Esophagus squamous epithelium (tissue), 5 donors: ENCODE measurements at regions not wholly inside any gene's neighbourhood (a gene's known extent, or its start where the extent isn't known, plus 50 kb on each side); places are given as distances from the start of the nearest gene placed in this dataset.
"Not testable (repeated sequence)": the region's sequence is repeated elsewhere in the genome, so short reads cannot be mapped to it uniquely, and the experiment has no call there.

Experiments used
- DNase-seq: peaks from one replicate; lab custom pipeline; 2025; lab: John Stamatoyannopoulos, UW
- H3K27ac ChIP-seq, 4 donors: fragments of 200-600 bp; sonication (generic); one replicate each; pipeline ENCODE4 v1.5.1; 2016 to 2019; ENCODE audit warnings: mild to moderate bottlenecking in 1 of 4
- H3K27me3 ChIP-seq, 4 donors: fragments of 200-600 bp; sonication (generic); 1 replicate in 3 of 4; 2 replicates in 1 of 4; pipeline versions ENCODE4 v1.5.1 to v1.6.0; 2017 to 2021; ENCODE audit warnings: antibody characterized with exemption in 1 of 4
- H3K36me3 ChIP-seq, 3 donors: fragments of 200-600 bp; sonication (generic); one replicate each; pipeline ENCODE4 v1.5.1; 2016 to 2019
- H3K4me1 ChIP-seq, 3 donors: fragments of 200-600 bp; sonication (generic); one replicate each; pipeline ENCODE4 v1.5.1; 2017 to 2019
- H3K4me3 ChIP-seq, 4 donors: fragments of 200-600 bp; sonication (generic); 1 replicate in 3 of 4; 2 replicates in 1 of 4; pipeline ENCODE4 v1.5.1; 2016 to 2019; ENCODE audit warnings: mild to moderate bottlenecking in 2 of 4, moderate library complexity in 1 of 4
- H3K9me3 ChIP-seq, 3 donors: fragments of 200-600 bp; sonication (generic); one replicate each; pipeline ENCODE4 v1.5.1; 2016 to 2019
- POLR2A ChIP-seq, 4 donors: fragments of 450-650 bp; IDR thresholded peaks; one replicate each; pipeline ENCODE4 v1.6.1; 2017; ENCODE audit warnings: antibody characterized with exemption in 4 of 4, mild to moderate bottlenecking in 4 of 4, moderate library complexity in 3 of 4
- WGBS, 2 donors: methylation state at CpG; one replicate each; pipeline ENCODE4 v1.1.5; 2018; 5-methylcytosine and 5-hydroxymethylcytosine counted together
- intact Hi-C: fragments of 100-400 bp; cut with DNase I; formaldehyde crosslinking; loops from one replicate; pipeline ENCODE4 v1.15.0; 2022
- TF ChIP-seq, protein P1 (sequence below), 6 experiments: fragments of 450-650 bp in 4 of 6; fragments of 200-600 bp in 2 of 6; sonication (generic) in 2 of 6; IDR thresholded peaks; one replicate each; pipeline ENCODE4 v1.5.1; 2016 to 2019; ENCODE audit warnings: antibody characterized with exemption in 6 of 6, mild to moderate bottlenecking in 4 of 6, moderate library complexity in 4 of 6
- donor health status: DM: yes; HTN: yes; CAD: no.

DNA sequence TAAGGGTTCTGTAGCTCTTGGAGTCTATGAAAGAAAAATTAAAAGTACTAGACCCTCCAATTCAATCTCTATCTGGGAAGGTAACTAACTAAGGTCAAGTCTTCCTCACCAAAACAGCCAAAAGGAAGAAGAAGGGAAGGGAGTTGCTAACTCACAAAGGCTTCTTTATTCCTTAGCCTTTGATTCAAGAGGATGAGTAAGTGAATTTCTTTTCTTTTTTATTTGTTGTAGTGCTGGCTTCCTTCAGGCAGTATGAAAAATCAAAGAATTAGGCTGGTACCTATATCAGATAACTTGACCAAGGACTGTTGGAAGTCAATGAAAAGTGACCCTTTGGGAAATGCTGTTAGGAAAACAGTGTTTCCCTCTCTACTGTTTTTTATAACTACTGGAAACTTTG, 144.4 kb upstream of the NRIP1 start:
- DNase-seq: no peak
- no peaks in the 10 kb centered on the region for H3K27me3 ChIP-seq
- H3K9me3 ChIP-seq: no peaks in the 10 kb centered on the region
- no peak for TF ChIP-seq POLR2A (IDR thresholded peaks at IDR 0.05)
- TF ChIP-seq, protein P1, sequence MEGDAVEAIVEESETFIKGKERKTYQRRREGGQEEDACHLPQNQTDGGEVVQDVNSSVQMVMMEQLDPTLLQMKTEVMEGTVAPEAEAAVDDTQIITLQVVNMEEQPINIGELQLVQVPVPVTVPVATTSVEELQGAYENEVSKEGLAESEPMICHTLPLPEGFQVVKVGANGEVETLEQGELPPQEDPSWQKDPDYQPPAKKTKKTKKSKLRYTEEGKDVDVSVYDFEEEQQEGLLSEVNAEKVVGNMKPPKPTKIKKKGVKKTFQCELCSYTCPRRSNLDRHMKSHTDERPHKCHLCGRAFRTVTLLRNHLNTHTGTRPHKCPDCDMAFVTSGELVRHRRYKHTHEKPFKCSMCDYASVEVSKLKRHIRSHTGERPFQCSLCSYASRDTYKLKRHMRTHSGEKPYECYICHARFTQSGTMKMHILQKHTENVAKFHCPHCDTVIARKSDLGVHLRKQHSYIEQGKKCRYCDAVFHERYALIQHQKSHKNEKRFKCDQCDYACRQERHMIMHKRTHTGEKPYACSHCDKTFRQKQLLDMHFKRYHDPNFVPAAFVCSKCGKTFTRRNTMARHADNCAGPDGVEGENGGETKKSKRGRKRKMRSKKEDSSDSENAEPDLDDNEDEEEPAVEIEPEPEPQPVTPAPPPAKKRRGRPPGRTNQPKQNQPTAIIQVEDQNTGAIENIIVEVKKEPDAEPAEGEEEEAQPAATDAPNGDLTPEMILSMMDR (IDR thresholded peaks at IDR 0.05): no peak
- H3K27ac ChIP-seq: peak overlapping the region in 1 of 4 donors; percentile 60
- intact Hi-C loops: no loop called here
- peaks cover 8 to 29% (median 9%) of the 10 kb centered on the region in 3 donors for H3K4me1 ChIP-seq
- H3K4me3 ChIP-seq: no peak overlapping the region
- no peaks in the 10 kb centered on the region for H3K36me3 ChIP-seq

DNA sequence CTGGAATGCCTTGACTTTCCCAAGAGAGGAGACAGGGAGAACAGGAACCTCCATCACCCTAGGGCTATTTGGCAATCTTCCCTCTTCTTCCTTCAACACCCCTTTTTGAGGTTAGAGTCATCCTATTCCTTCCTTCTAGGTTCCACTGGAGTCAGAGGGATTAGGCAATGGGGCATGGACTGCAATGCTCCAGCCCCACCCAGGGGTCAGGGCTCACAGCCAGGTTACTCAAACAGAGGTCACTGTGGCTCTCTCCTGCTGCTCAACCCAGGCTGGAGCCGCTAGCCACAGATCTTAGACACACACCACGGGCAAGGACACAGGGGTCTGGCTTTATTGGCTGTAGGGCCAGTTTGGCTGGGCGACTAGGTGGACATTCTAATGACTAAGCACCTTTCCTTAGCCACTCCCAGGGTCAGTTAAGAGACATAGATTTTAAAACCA, 145.5 kb upstream of the NRIP1 start:
- intact Hi-C loops: no loop called here
- Histone ChIP-seq H3K4me1 (peaks cover 8 to 29% (median 9%) of the 10 kb centered on the region in 3 donors), H3K27me3 (no peaks in the 10 kb centered on the region), H3K27ac (peak overlapping the region in 1 of 4 donors; percentile 60), H3K4me3 (no peak overlapping the region), H3K36me3 (no peaks in the 10 kb centered on the region), H3K9me3 (no peaks in the 10 kb centered on the region)
- TF ChIP-seq, protein P1 (IDR thresholded peaks at IDR 0.05): no peak
- TF ChIP-seq POLR2A (IDR thresholded peaks at IDR 0.05): no peak
- DNase-seq: no peak
- WGBS, 2 donors: 60 to 73% methylated on average over 1 to 2 of the region's 3 CpGs

DNA sequence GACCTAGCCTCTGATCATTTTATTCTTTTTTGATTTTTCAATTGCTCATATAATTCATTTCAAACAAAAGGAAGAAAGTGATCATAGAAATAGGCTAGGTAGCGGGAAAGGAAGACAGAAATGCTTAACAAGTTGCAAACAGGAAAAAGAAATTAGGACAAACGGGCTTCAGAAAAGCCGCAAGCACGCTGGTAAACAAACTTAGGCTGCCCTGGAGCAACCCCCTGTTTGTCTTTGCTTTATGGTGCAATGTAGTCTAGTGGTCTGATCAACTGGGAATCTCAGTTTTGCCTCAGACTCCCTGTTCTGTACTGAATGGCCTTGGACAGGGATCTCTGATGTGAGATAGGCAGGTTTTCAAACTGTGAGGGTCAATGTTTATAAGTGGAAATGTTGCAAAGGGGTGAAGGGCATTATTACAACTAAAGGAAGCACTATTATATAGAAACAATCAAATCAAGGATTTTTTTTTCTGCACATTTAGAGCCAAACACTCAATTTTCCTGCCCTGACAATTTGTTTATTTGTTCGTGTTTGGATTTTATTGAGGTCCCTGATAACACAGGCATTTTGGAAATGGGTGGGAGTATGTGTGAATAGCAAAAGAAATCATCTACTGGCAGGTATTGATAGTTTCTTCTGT, 146.8 kb upstream of the NRIP1 start:
- H3K4me1 ChIP-seq: peaks cover 8 to 29% (median 9%) of the 10 kb centered on the region in 3 donors
- H3K36me3 ChIP-seq: no peaks in the 10 kb centered on the region
- no peaks in the 10 kb centered on the region for H3K27me3 ChIP-seq
- 53 to 81% methylated on average over 5 of the region's 5 CpGs for WGBS, 2 donors
- H3K9me3 ChIP-seq: no peaks in the 10 kb centered on the region
- no peak overlapping the region for H3K27ac ChIP-seq
- no peak for TF ChIP-seq POLR2A (IDR thresholded peaks at IDR 0.05)
- TF ChIP-seq, protein P1 (IDR thresholded peaks at IDR 0.05): no peak
- no peak for DNase-seq
- intact Hi-C loops: no loop called here
- no peak overlapping the region for H3K4me3 ChIP-seq

DNA sequence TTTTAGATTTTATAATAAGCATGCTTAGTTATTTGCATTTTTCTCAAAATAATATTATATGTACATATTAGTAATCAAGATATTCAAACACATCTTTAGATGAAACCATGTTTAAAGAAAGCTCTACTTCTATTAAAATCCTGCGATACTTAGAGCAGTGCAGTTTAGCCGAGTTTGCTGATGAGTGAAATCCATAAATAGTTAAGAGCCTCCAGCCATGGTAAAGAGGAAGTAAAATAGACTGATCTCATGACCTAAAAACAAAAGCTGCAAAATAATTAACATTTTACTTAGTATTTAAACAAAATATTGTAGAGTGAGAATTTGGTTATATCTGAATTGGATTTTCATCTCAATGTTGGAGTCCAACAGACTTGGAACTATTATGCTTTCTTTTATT, 147.4 kb upstream of the NRIP1 start:
- no peak overlapping the region for H3K4me3 ChIP-seq
- H3K4me1 ChIP-seq: peaks cover 8 to 29% (median 9%) of the 10 kb centered on the region in 3 donors
- WGBS, 2 donors: 59 to 68% methylated on average over 2 of the region's 2 CpGs
- no peak for TF ChIP-seq POLR2A (IDR thresholded peaks at IDR 0.05)
- TF ChIP-seq, protein P1 (IDR thresholded peaks at IDR 0.05): no peak
- no peaks in the 10 kb centered on the region for H3K9me3 ChIP-seq
- intact Hi-C loops: no loop called here
- no peak overlapping the region for H3K27ac ChIP-seq
- DNase-seq: no peak
- H3K36me3 ChIP-seq: no peaks in the 10 kb centered on the region
- no peaks in the 10 kb centered on the region for H3K27me3 ChIP-seq

DNA sequence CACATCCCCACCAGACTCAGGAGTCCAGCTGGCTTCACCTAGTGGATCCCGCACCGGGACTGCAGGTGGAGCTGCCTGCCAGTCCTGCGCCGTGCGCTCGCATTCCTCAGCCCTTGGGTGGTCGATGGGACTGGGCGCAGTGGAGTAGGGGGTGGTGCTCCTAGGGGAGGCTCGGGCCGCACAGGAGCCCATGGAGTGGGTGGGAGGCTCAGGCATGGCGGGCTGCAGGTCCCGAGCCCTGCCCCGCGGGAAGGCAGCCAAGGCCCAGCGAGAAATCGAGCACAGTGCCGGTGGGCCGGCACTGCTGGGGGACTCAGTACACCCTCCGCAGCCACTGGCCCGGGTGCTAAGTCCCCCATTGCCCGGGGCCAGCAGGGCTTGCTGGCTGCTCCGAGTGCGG, 153.7 kb upstream of the NRIP1 start:
- H3K36me3 ChIP-seq, intact Hi-C loops, H3K9me3 ChIP-seq, DNase-seq, H3K4me3 ChIP-seq, H3K27me3 ChIP-seq, H3K27ac ChIP-seq: not testable (repeated sequence)
- peaks cover 7 to 40% (median 8%) of the 10 kb centered on the region in 3 donors for H3K4me1 ChIP-seq
- no CpG with 5 or more reads among the region's 23 CpGs for WGBS, 2 donors
